ENCODE measurements at regions not wholly inside any gene's neighbourhood (a gene's known extent, or its start where the extent isn't known, plus 50 kb on each side); places are given as distances from the start of the nearest gene placed in this dataset.

DNA sequence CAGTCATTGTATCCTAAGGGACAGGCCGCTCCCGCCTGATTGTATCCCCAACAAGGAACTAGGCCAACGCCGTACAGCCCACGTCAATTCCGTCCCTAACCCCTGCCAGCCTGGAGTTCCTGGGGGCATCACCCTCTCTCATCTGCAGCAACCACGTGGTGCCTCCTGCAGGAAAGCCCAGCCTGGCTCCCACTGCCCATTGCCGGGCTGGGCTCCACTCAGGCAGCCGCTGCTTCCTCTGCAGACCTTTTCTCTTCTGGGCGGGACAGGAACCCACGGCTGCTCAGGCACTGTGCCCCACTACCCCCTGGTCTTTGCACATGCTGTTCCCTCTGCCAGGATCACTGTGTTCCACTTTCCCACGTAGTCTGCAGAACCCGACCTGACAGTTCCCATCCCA, 212.2 kb downstream of the TFCP2L1 start:
- TF ChIP-seq, protein P1, sequence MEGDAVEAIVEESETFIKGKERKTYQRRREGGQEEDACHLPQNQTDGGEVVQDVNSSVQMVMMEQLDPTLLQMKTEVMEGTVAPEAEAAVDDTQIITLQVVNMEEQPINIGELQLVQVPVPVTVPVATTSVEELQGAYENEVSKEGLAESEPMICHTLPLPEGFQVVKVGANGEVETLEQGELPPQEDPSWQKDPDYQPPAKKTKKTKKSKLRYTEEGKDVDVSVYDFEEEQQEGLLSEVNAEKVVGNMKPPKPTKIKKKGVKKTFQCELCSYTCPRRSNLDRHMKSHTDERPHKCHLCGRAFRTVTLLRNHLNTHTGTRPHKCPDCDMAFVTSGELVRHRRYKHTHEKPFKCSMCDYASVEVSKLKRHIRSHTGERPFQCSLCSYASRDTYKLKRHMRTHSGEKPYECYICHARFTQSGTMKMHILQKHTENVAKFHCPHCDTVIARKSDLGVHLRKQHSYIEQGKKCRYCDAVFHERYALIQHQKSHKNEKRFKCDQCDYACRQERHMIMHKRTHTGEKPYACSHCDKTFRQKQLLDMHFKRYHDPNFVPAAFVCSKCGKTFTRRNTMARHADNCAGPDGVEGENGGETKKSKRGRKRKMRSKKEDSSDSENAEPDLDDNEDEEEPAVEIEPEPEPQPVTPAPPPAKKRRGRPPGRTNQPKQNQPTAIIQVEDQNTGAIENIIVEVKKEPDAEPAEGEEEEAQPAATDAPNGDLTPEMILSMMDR (IDR thresholded peaks at IDR 0.05; ENCODE audit: low read depth, low read length), result no peak
- no peak for TF ChIP-seq POLR2A (IDR thresholded peaks at IDR 0.05; ENCODE audit: extremely low read depth, insufficient read length)

All from NB4 (cell line).